Right lobe of liver (tissue), 6 donors: ENCODE measurements at regions not wholly inside any gene's neighbourhood (a gene's known extent, or its start where the extent isn't known, plus 50 kb on each side); places are given as distances from the start of the nearest gene placed in this dataset.
A peak's percentile ranks its signal among the peaks of the same experiment; 100 is the strongest.

ENCODE experiments used
- ATAC-seq, 4 donors: fragments of 200-7000 bp; cut with Tn5 transposase; one replicate each; pipeline ENCODE4 v1.9.1; 2020; ENCODE audit warnings: mild to moderate bottlenecking in 4 of 4, moderate library complexity in 4 of 4
- DNase-seq, 3 donors: peaks; one replicate each; pipeline ENCODE4 v3.0.0-alpha.2; 2020
- H3K27ac ChIP-seq, 3 donors: fragments of 200-600 bp; one replicate each; pipeline ENCODE4 v1.8.0; 2022
- H3K27me3 ChIP-seq, 2 donors: fragments of 200-600 bp; one replicate each; pipeline ENCODE4 v1.8.0; 2022
- H3K36me3 ChIP-seq, 4 donors: fragments of 200-600 bp; sonication (generic) in 1 of 4; one replicate each; pipeline versions ENCODE4 v1.5.1 to v1.8.0; 2017 to 2022; ENCODE audit warnings: control low read depth in 1 of 4
- H3K4me1 ChIP-seq, 4 donors: fragments of 200-600 bp; sonication (generic) in 1 of 4; one replicate each; pipeline versions ENCODE4 v1.5.1 to v1.8.0; 2017 to 2022; ENCODE audit warnings: control low read depth in 1 of 4
- H3K4me3 ChIP-seq, 3 donors: fragments of 200-600 bp; one replicate each; pipeline ENCODE4 v1.8.0; 2022
- H3K9me3 ChIP-seq, 4 donors: fragments of 200-600 bp; sonication (generic) in 1 of 4; one replicate each; pipeline versions ENCODE4 v1.5.1 to v1.8.0; 2017 to 2022; ENCODE audit warnings: control low read depth in 1 of 4
- POLR2A ChIP-seq: fragments of 450-650 bp; IDR thresholded peaks from one replicate; pipeline ENCODE4 v1.6.1; 2017; ENCODE audit warnings: antibody characterized with exemption, mild to moderate bottlenecking
- WGBS: methylation state at CpG from one replicate; pipeline ENCODE4 v1.1.6; 2018; ENCODE audit warnings: low coverage, low lambda C conversion rate; ENCODE audit not compliant: insufficient coverage; ENCODE audit errors: missing lambda C conversion rate; 5-methylcytosine and 5-hydroxymethylcytosine counted together
- intact Hi-C, 2 donors: fragments of 100-400 bp; cut with DNase I; formaldehyde crosslinking; loops; one replicate each; pipeline versions ENCODE4 v1.11.2 to v1.14.1; 2022
- TF ChIP-seq, protein P1 (sequence below), 4 donors: fragments of 200-600 bp in 3 of 4; fragments of 450-650 bp in 1 of 4; IDR thresholded peaks; one replicate each; pipeline versions ENCODE4 v1.5.1 to v1.8.0; 2016 to 2022; ENCODE audit warnings: antibody characterized with exemption in 4 of 4, mild to moderate bottlenecking in 2 of 4
- donor health status: DM: no; HTN: yes; CAD: no.
- donor health status: DM: no; HTN: no; CAD: no.
- donor health status: DM: no; HTN: no; CAD: no.
- donor health status: DM: no; HTN: yes; CAD: no.
- donor health status: DM: no; HTN: yes; CAD: no.

DNA sequence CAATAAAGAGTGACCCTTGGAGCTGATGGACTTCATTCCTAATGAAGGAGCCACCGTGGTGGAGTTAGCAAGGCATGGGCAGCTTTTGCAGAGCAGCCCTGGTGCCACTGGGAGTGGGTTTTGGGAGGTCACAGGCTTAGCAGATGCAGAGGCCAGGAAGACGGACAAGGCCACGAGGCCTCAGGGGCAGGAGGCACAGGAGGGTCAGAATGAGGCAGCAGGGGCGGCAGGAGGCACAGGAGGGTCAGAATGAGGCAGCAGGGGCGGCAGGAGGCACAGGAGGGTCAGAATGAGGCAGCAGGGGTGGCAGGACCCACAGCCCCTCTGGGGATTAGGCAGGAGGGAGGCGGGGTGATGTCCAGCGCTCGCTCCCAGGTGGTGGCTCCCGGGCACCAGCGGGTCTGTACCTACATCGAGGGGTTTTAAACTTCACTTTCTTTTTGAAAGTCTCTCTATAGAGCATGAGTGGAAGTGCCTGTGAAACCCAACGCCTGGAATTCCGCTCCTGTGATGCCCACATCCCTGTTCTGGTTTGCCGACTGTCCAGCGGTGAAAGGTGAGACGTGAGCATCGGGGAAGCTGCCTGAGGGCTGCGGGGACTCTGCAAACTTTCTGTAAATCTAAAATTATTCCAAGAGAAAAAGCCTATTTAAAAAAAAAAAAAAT is 521.6 kb downstream of the BRD1 start:
- Histone ChIP-seq H3K27ac (no peak overlapping the region), H3K36me3 (no peaks in the 10 kb centered on the region), H3K4me3 (no peak overlapping the region), H3K4me1 (no peaks in the 10 kb centered on the region), H3K9me3 (no peaks in the 10 kb centered on the region), H3K27me3 (no peaks in the 10 kb centered on the region)
- WGBS = 50% methylated on average over 11 of the region's 18 CpGs
- intact Hi-C loops = no loop called here
- no peak for TF ChIP-seq POLR2A
- TF ChIP-seq, protein P1, sequence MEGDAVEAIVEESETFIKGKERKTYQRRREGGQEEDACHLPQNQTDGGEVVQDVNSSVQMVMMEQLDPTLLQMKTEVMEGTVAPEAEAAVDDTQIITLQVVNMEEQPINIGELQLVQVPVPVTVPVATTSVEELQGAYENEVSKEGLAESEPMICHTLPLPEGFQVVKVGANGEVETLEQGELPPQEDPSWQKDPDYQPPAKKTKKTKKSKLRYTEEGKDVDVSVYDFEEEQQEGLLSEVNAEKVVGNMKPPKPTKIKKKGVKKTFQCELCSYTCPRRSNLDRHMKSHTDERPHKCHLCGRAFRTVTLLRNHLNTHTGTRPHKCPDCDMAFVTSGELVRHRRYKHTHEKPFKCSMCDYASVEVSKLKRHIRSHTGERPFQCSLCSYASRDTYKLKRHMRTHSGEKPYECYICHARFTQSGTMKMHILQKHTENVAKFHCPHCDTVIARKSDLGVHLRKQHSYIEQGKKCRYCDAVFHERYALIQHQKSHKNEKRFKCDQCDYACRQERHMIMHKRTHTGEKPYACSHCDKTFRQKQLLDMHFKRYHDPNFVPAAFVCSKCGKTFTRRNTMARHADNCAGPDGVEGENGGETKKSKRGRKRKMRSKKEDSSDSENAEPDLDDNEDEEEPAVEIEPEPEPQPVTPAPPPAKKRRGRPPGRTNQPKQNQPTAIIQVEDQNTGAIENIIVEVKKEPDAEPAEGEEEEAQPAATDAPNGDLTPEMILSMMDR (IDR thresholded peaks at IDR 0.05) = no peak
- DNase-seq = peak; percentile 7 to 24 (median 14)
- no peak for ATAC-seq

DNA sequence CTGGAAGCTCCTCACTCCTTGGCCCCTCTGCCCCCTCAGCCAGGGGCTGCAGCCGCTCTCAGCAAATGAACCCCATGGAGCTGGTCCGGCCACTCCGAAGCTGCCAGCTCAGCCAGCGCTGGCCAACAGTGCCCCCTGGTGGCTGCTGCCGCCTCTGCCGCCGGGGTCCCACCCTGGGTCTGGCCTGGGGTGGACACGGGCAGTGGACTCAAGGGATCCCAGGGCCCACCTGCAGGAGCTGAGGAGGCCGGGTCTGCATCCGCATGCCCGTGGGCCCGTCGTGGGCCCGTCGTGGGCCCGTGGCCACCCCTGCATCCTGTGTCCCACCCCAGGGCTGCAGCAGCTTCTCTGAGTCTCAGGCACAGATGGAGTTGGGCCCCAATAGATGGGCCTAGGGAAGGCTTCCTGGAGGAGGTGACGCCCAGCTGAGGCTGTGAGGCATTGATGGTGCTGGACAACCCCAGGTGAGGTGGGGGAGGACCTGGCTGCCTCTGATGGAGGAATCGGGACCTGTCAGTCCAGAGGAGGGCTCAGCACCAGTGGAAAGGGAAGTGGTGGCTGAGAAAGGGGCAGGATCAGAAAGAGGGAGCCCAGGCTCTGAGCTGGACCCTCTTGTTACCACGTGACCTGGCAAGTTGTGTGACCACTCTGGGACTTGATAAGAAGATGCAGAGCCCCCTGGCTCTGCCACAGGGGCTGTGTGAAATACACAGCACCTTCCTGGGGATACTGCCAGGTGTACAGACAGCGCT is 522.3 kb downstream of the BRD1 start:
- intact Hi-C loops = no loop called here
- Histone ChIP-seq H3K27ac (no peak overlapping the region), H3K4me3 (no peak overlapping the region), H3K27me3 (no peaks in the 10 kb centered on the region), H3K9me3 (no peaks in the 10 kb centered on the region), H3K36me3 (no peaks in the 10 kb centered on the region), H3K4me1 (no peaks in the 10 kb centered on the region)
- WGBS = 7% methylated on average over 3 of the region's 20 CpGs
- TF ChIP-seq, protein P1 (IDR thresholded peaks at IDR 0.05) = peak; percentile 92 to 99 (median 94)
- no peak for TF ChIP-seq POLR2A
- ATAC-seq (peak; percentile 81 to 95 (median 92)), DNase-seq (peak; percentile 71 to 79 (median 78))

DNA sequence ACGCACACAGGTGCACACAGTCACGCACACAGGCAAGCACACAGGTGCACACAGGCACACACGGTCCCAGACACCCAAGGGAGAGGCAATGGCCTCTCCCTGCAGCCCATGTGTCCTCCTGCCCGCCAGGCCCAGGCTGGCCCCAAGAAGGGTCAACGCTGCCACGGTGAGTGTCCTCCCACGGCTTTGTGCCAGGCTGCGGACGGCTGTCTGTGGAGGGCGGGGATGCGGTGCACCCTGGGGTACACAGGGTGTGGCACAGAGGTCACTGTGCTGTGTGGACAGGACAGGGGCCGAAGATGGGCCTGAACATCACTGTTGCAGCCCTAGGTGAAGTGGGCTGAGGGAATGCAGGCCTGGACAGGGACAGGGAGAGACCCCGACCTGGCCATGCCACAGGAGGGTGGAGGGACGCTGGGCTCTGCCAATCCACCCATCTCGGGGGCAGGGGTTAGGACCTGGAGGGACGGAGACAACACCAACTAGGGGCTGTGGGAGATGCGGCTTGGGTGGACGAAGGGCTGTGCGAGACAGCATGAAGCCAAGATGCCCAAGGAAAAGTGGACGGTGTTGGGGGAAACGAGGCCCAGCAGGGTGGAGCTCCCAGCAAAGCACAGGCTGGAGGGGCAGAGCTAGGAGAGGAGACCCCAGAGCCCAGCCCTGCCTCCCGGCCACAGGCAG is 523.8 kb downstream of the BRD1 start:
- Histone ChIP-seq H3K27me3 (no peaks in the 10 kb centered on the region), H3K9me3 (no peaks in the 10 kb centered on the region), H3K27ac (no peak overlapping the region), H3K4me1 (no peaks in the 10 kb centered on the region), H3K4me3 (no peak overlapping the region), H3K36me3 (no peaks in the 10 kb centered on the region)
- TF ChIP-seq, protein P1 (IDR thresholded peaks at IDR 0.05) = no peak
- no peak for TF ChIP-seq POLR2A
- WGBS = 74% methylated on average over 8 of the region's 22 CpGs
- ATAC-seq = no peak
- intact Hi-C loops = loop anchor here (5.0 kb wide), 2 partner anchors 257 to 727 kb away; no protein-coding TSS in a partner anchor
- peak in 2 of 3 donors; percentile 16 to 35 for DNase-seq

DNA sequence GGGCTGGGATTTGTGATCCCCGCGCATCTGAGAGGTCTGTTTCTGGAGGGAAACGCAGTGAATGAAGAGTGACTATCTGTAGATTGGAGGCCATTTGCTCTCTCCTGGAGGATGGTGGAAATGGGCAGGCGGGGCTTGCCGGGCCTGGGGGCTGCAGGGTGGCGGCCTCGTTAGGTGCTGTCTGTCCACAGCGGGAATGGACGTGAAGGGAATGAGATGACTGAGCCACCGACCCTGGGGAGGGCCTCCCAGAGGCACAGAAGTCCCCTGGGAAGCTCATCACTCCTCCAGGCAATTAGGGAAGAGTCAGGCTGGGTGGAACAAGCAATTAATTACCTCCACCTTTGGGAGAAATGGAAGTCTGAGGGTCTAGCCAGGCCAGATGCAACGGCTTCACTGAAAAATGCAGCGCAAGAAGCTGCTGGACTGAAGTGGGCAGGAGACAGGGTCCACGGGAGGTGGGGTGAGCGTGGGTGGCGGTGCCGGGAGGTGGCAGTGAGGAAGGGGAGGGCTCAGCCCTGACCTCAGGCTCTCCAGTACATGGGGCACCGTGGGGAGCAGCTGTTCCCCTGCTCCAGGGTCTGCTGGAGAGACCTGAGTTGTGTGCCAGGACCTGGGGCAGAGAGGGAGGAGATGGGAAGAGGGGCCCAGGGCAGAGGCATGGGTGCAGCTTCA is 524.5 kb downstream of the BRD1 start:
- no peaks in the 10 kb centered on the region for H3K4me1 ChIP-seq
- H3K9me3 ChIP-seq = no peaks in the 10 kb centered on the region
- H3K27me3 ChIP-seq = no peaks in the 10 kb centered on the region
- H3K27ac ChIP-seq = no peak overlapping the region
- DNase-seq (peak in 1 of 3 donors; percentile 7), ATAC-seq (no peak)
- H3K4me3 ChIP-seq = no peak overlapping the region
- no peak for TF ChIP-seq POLR2A
- TF ChIP-seq, protein P1 (IDR thresholded peaks at IDR 0.05) = no peak
- intact Hi-C loops = loop anchor here (5.0 kb wide), 2 partner anchors 256 to 726 kb away; no protein-coding TSS in a partner anchor
- H3K36me3 ChIP-seq = no peaks in the 10 kb centered on the region
- 71% methylated on average over 10 of the region's 17 CpGs for WGBS
